HG03571 (cell line): ENCODE measurements at regions not wholly inside any gene's neighbourhood (a gene's known extent, or its start where the extent isn't known, plus 50 kb on each side); places are given as distances from the start of the nearest gene placed in this dataset.

Source experiments
- ATAC-seq: cut with Tn5 transposase; IDR thresholded peaks from one replicate; pipeline ENCODE4 v1.9.1; 2021; ENCODE audit not compliant: unreplicated experiment

- ATAC-seq = no peak
Measured at GRCh38 chr7:20932785-20933527, 146.3 kb upstream of the SP8 start.

- no peak for ATAC-seq
Measured at GRCh38 chr7:20945451-20945850, 158.8 kb upstream of the SP8 start.

- no peak for ATAC-seq
Measured at GRCh38 chr7:20952916-20953315, 166.2 kb upstream of the SP8 start.

GRCh38 chr7:20954711-20955619, 168.3 kb upstream of the SP8 start:
- ATAC-seq = no peak

- no peak for ATAC-seq
Measured at GRCh38 chr7:20958572-20958971, 171.9 kb upstream of the SP8 start.

- no peak for ATAC-seq
Measured at GRCh38 chr7:20959281-20959680, 172.6 kb upstream of the SP8 start.

GRCh38 chr7:20963556-20964280, 177.0 kb upstream of the SP8 start:
- ATAC-seq = no peak

- no peak for ATAC-seq
Measured at GRCh38 chr7:20964281-20964918, 177.7 kb upstream of the SP8 start.

GRCh38 chr7:20971219-20971618, 184.5 kb upstream of the SP8 start:
- no peak for ATAC-seq

- no peak for ATAC-seq
Measured at GRCh38 chr7:20980232-20980631, 193.5 kb upstream of the SP8 start.

GRCh38 chr7:20980668-20981264, 194.1 kb upstream of the SP8 start:
- ATAC-seq = no peak

- ATAC-seq = no peak
Measured at GRCh38 chr7:20988340-20988739, 201.7 kb upstream of the SP8 start.

- no peak for ATAC-seq
Measured at GRCh38 chr7:20991544-20991943, 204.9 kb upstream of the SP8 start.

- ATAC-seq = no peak
Measured at GRCh38 chr7:20993693-20994092, 207.0 kb upstream of the SP8 start.

GRCh38 chr7:20998309-20998708, 211.6 kb upstream of the SP8 start:
- ATAC-seq = no peak

- no peak for ATAC-seq
Measured at GRCh38 chr7:21011153-21011552, 224.5 kb upstream of the SP8 start.

GRCh38 chr7:21013765-21014539, 227.3 kb upstream of the SP8 start:
- ATAC-seq = no peak

- ATAC-seq = no peak
Measured at GRCh38 chr7:21020667-21021066, 234.0 kb upstream of the SP8 start.

- no peak for ATAC-seq
Measured at GRCh38 chr7:21023841-21024484, 237.3 kb upstream of the SP8 start.
